GM23338 (cell line): ENCODE measurements at regions not wholly inside any gene's neighbourhood (a gene's known extent, or its start where the extent isn't known, plus 50 kb on each side); places are given as distances from the start of the nearest gene placed in this dataset.

Experiments used
- ATAC-seq: fragments of 200-7000 bp; cut with Tn5 transposase; 3 replicates; pipeline ENCODE4 v1.9.1; 2020
- DNase-seq: peaks from one replicate; pipeline ENCODE4 v3.0.0-alpha.2; 2015; ENCODE audit warnings: low spot score
- H2AFZ ChIP-seq: fragments of 200-600 bp; sonication (generic); 2 replicates; pipeline ENCODE4 v1.8.0; 2016; ENCODE audit warnings: antibody characterized with exemption, mild to moderate bottlenecking, moderate library complexity
- H3F3A ChIP-seq: fragments of 200-600 bp; sonication (generic); replicated peaks from 2 replicates; pipeline ENCODE4 v1.8.0; 2017; ENCODE audit warnings: antibody characterized with exemption, mixed run types, low read depth
- H3K27ac ChIP-seq: fragments of 200-600 bp; sonication (generic); 2 replicates; pipeline ENCODE4 v1.6.1; 2016; ENCODE audit warnings: low read depth
- H3K27me3 ChIP-seq: fragments of 200-600 bp; sonication (generic); 2 replicates; pipeline ENCODE4 v1.8.0; 2016; ENCODE audit warnings: mild to moderate bottlenecking, mixed run types, moderate library complexity; ENCODE audit not compliant: insufficient read depth
- H3K36me3 ChIP-seq: fragments of 200-600 bp; sonication (generic); 2 replicates; pipeline ENCODE4 v1.8.0; 2016; ENCODE audit warnings: mild to moderate bottlenecking; ENCODE audit not compliant: insufficient read depth
- H3K4me1 ChIP-seq: fragments of 200-600 bp; sonication (generic); 2 replicates; pipeline ENCODE4 v1.8.0; 2016; ENCODE audit warnings: mild to moderate bottlenecking, moderate library complexity; ENCODE audit not compliant: insufficient read depth
- H3K4me2 ChIP-seq: fragments of 200-600 bp; sonication (generic); 2 replicates; pipeline ENCODE4 v1.7.1; 2017; ENCODE audit warnings: mixed run types
- H3K4me3 ChIP-seq: fragments of 200-600 bp; sonication (generic); 2 replicates; pipeline ENCODE4 v1.6.1; 2016; ENCODE audit warnings: mixed run types
- H3K79me2 ChIP-seq: fragments of 200-600 bp; sonication (generic); replicated peaks from 2 replicates; pipeline ENCODE4 v1.8.0; 2017; ENCODE audit warnings: mild to moderate bottlenecking; ENCODE audit not compliant: insufficient read depth
- H3K9me2 ChIP-seq: fragments of 200-600 bp; sonication (generic); 2 replicates; pipeline ENCODE4 v1.8.0; 2017; ENCODE audit not compliant: insufficient read depth
- H4K20me1 ChIP-seq: fragments of 200-600 bp; sonication (generic); replicated peaks from 2 replicates; pipeline ENCODE4 v1.8.0; 2017; ENCODE audit warnings: mild to moderate bottlenecking; ENCODE audit not compliant: insufficient read depth
- H3K27ac Mint-ChIP-seq: 2 replicates; pipeline ENCODE4 v1.8.0; 2020; ENCODE audit warnings: inconsistent platforms, mild to moderate bottlenecking, moderate library complexity, mixed read lengths
- H3K27me3 Mint-ChIP-seq: 3 replicates; pipeline ENCODE4 v1.8.0; 2022; ENCODE audit warnings: low read depth, mild to moderate bottlenecking, moderate library complexity, mixed read lengths, inconsistent platforms; ENCODE audit not compliant: insufficient read depth, poor library complexity
- H3K36me3 Mint-ChIP-seq: 3 replicates; pipeline ENCODE4 v1.8.0; 2021; ENCODE audit warnings: low read depth, mild to moderate bottlenecking, inconsistent platforms, moderate library complexity, mixed read lengths
- H3K4me1 Mint-ChIP-seq: 3 replicates; pipeline ENCODE4 v1.8.0; 2020; ENCODE audit warnings: mild to moderate bottlenecking, inconsistent platforms, mixed read lengths
- H3K4me3 Mint-ChIP-seq: 3 replicates; pipeline ENCODE4 v1.8.0; 2021; ENCODE audit warnings: moderate library complexity, mild to moderate bottlenecking, inconsistent platforms, mixed read lengths
- H3K9me3 Mint-ChIP-seq: 3 replicates; pipeline ENCODE4 v1.8.0; 2020; ENCODE audit warnings: moderate library complexity, mild to moderate bottlenecking, inconsistent platforms, mixed read lengths
- CREB1 ChIP-seq: fragments of 250-450 bp; sonication (Bioruptor Pico); IDR thresholded peaks from 2 replicates; pipeline ENCODE4 v1.5.0; 2020; ENCODE audit warnings: low read depth, mild to moderate bottlenecking, moderate library complexity
- ETS1 ChIP-seq: IDR thresholded peaks from 2 replicates; pipeline ENCODE4 v1.6.1; 2016; ENCODE audit warnings: antibody characterized with exemption
- EZH2 ChIP-seq: fragments of 200-600 bp; sonication (generic); IDR thresholded peaks from one replicate; pipeline ENCODE4 v1.8.0; 2017; ENCODE audit warnings: antibody characterized with exemption, mild to moderate bottlenecking, low read depth; ENCODE audit not compliant: unreplicated experiment
- EZH2phosphoT487 ChIP-seq: fragments of 200-600 bp; sonication (generic); IDR thresholded peaks from one replicate; pipeline ENCODE4 v1.8.1; 2018; ENCODE audit warnings: antibody characterized with exemption; ENCODE audit not compliant: unreplicated experiment
- JUNB ChIP-seq: IDR thresholded peaks from one replicate; pipeline ENCODE4 v1.6.1; 2016; ENCODE audit warnings: antibody characterized with exemption; ENCODE audit not compliant: unreplicated experiment
- NANOG ChIP-seq: IDR thresholded peaks from 2 replicates; pipeline ENCODE4 v1.6.1; 2016; ENCODE audit warnings: antibody characterized with exemption, borderline replicate concordance
- POLR2AphosphoS5 ChIP-seq: IDR thresholded peaks from 2 replicates; pipeline ENCODE4 v1.6.1; 2016; ENCODE audit warnings: antibody characterized with exemption, low read depth
- STAT1 ChIP-seq: IDR thresholded peaks from one replicate; pipeline ENCODE4 v1.6.1; 2016; ENCODE audit warnings: antibody characterized with exemption; ENCODE audit not compliant: unreplicated experiment
- ZNF114 ChIP-seq: fragments of 250-450 bp; sonication (Bioruptor Pico); IDR thresholded peaks from 2 replicates; pipeline ENCODE4 v1.5.0; 2020; ENCODE audit warnings: mild to moderate bottlenecking, moderate library complexity
- ZNF331 ChIP-seq: fragments of 250-450 bp; sonication (Bioruptor Pico); IDR thresholded peaks from 2 replicates; pipeline ENCODE4 v1.5.0; 2020; ENCODE audit warnings: low read depth, mild to moderate bottlenecking, moderate library complexity
- ZNF462 ChIP-seq: fragments of 250-450 bp; sonication (Bioruptor Pico); IDR thresholded peaks from 2 replicates; pipeline ENCODE4 v1.5.0; 2020; ENCODE audit warnings: mild to moderate bottlenecking, moderate library complexity
- TF ChIP-seq, protein P1 (sequence below), 2 experiments: fragments of 200-600 bp in 1 of 2; sonication (generic) in 1 of 2; conservative IDR thresholded peaks; 2 replicates each; pipeline versions ENCODE4 v1.5.1 to v1.6.1; 2016 to 2017; ENCODE audit warnings: antibody characterized with exemption in 2 of 2, low read depth in 2 of 2, mild to moderate bottlenecking in 2 of 2, moderate library complexity in 1 of 2
- TF ChIP-seq, protein P2 (sequence below): IDR thresholded peaks from one replicate; pipeline ENCODE4 v1.6.1; 2018; ENCODE audit warnings: antibody characterized with exemption; ENCODE audit not compliant: unreplicated experiment

DNA sequence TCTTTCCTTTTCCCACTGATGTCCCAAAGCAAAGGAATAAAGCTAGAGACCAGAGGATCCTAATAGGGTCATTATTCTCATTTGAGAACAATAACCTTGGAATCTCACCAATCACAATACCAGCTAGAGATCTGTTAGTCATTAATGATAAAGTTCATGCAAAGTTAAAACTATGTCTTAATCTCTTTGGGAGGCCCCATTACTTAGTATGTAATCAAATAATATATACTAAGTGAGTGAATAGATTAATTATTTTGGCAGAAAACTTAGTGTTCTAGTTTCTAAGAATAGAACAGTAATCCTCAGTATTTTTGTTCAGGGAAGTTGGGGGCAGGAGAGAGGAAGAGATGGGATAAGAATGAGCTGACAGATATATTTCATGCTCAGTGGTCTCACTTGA is 227.2 kb downstream of the MTERF1 start:
- no peaks in the 10 kb centered on the region for H3K9me2 ChIP-seq
- Mint-ChIP-seq H3K27me3 (no peaks in the 10 kb centered on the region), H3K9me3 (peaks cover 6% of the 10 kb centered on the region; the same call in 1 of the 3 replicates), H3K27ac (no peak overlapping the region), H3K4me1 (no peaks in the 10 kb centered on the region), H3K36me3 (no peaks in the 10 kb centered on the region), H3K4me3 (no peak overlapping the region)
- H3K36me3 ChIP-seq, result no peaks in the 10 kb centered on the region
- H3K27ac ChIP-seq, result no peak overlapping the region
- TF ChIP-seq POLR2AphosphoS5 (no peak), ZNF331 (no peak), JUNB (no peak), ZNF462 (CRISPR knock-in tag) (no peak), ZNF114 (CRISPR knock-in tag) (no peak), ETS1 (no peak), EZH2 (no peak), NANOG (no peak), STAT1 (no peak), EZH2phosphoT487 (no peak), CREB1 (CRISPR knock-in tag) (no peak)
- TF ChIP-seq, protein P1, sequence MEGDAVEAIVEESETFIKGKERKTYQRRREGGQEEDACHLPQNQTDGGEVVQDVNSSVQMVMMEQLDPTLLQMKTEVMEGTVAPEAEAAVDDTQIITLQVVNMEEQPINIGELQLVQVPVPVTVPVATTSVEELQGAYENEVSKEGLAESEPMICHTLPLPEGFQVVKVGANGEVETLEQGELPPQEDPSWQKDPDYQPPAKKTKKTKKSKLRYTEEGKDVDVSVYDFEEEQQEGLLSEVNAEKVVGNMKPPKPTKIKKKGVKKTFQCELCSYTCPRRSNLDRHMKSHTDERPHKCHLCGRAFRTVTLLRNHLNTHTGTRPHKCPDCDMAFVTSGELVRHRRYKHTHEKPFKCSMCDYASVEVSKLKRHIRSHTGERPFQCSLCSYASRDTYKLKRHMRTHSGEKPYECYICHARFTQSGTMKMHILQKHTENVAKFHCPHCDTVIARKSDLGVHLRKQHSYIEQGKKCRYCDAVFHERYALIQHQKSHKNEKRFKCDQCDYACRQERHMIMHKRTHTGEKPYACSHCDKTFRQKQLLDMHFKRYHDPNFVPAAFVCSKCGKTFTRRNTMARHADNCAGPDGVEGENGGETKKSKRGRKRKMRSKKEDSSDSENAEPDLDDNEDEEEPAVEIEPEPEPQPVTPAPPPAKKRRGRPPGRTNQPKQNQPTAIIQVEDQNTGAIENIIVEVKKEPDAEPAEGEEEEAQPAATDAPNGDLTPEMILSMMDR (conservative IDR thresholded peaks at IDR 0.05; ENCODE audit: low read depth in 2 of 2), result no peak
- TF ChIP-seq, protein P2, sequence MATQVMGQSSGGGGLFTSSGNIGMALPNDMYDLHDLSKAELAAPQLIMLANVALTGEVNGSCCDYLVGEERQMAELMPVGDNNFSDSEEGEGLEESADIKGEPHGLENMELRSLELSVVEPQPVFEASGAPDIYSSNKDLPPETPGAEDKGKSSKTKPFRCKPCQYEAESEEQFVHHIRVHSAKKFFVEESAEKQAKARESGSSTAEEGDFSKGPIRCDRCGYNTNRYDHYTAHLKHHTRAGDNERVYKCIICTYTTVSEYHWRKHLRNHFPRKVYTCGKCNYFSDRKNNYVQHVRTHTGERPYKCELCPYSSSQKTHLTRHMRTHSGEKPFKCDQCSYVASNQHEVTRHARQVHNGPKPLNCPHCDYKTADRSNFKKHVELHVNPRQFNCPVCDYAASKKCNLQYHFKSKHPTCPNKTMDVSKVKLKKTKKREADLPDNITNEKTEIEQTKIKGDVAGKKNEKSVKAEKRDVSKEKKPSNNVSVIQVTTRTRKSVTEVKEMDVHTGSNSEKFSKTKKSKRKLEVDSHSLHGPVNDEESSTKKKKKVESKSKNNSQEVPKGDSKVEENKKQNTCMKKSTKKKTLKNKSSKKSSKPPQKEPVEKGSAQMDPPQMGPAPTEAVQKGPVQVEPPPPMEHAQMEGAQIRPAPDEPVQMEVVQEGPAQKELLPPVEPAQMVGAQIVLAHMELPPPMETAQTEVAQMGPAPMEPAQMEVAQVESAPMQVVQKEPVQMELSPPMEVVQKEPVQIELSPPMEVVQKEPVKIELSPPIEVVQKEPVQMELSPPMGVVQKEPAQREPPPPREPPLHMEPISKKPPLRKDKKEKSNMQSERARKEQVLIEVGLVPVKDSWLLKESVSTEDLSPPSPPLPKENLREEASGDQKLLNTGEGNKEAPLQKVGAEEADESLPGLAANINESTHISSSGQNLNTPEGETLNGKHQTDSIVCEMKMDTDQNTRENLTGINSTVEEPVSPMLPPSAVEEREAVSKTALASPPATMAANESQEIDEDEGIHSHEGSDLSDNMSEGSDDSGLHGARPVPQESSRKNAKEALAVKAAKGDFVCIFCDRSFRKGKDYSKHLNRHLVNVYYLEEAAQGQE, result no peak
- no peak for DNase-seq
- H4K20me1 ChIP-seq, result no peaks in the 10 kb centered on the region
- no peak overlapping the region for H3K4me2 ChIP-seq
- H3K4me1 ChIP-seq, result no peaks in the 10 kb centered on the region
- no peaks in the 10 kb centered on the region for H3K79me2 ChIP-seq
- no peak for ATAC-seq
- no peaks in the 10 kb centered on the region for H3F3A ChIP-seq
- H3K4me3 ChIP-seq, result no peak overlapping the region
- H3K27me3 ChIP-seq, result no peaks in the 10 kb centered on the region
- H2AFZ ChIP-seq, result no peak overlapping the region
